CD4-positive, alpha-beta T cell treated with Interleukin-10 for 1 hour (primary cell): ENCODE measurements at regions not wholly inside any gene's neighbourhood (a gene's known extent, or its start where the extent isn't known, plus 50 kb on each side); places are given as distances from the start of the nearest gene placed in this dataset.

Experiments used
- DNase-seq: peaks from one replicate; pipeline ENCODE4 v3.0.0-alpha.2; 2020

DNA sequence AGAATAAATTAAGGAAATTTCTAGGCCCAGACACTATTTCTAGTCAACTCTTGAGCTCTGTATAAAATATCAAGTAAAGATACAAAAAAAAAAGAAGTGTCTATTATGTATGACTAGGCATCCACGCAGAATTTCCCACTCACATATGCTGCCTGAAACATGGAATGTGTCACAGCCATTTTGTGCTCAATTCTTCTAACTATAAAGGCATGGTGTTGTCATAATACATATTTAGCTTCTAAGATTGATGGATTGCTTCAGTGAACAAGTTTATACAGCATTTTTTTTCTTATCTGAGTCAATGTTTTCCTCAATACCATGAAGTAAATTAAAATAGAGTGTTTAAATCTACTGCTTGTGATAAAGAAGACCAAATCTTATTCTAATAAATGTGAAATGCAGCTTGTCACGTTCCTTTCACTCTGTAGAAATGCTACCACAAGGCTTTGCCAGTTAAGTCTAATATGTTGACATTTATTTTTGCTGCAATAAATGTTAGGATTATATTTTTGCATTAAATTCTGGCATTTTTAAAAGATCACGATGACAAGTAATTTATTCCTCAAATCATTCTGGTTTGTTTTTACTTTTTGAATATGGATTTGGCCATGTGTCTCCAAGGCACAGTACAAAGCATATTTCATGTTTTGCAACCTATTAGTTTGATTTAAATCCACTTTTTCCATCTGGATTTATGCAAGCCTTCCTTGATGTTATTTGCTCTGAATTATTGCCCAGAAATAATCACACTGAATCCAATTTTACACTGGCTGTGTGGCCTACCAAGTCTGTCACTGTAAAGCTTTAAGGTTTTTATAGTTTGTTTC lies 1829.0 kb upstream of the PCDH7 start:
- no peak for DNase-seq

DNA sequence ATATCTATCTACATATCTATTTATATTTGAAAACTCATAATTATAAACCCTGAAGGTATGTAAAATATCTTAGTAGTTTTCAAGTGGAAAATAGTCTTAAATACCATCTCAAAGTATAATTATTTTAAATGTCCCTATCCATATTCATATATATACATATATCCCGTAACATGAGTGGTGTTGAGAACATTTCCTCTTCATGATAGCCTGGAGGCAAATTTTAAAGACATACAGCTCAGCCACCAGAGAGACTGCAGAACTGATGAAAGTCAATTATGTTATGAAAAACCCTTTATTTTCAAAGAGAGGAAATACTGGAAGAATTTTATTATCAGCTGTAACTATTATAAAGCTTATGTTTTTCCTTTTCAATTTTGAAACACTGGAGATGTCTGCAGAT lies 1806.7 kb upstream of the PCDH7 start:
- DNase-seq, result no peak

DNA sequence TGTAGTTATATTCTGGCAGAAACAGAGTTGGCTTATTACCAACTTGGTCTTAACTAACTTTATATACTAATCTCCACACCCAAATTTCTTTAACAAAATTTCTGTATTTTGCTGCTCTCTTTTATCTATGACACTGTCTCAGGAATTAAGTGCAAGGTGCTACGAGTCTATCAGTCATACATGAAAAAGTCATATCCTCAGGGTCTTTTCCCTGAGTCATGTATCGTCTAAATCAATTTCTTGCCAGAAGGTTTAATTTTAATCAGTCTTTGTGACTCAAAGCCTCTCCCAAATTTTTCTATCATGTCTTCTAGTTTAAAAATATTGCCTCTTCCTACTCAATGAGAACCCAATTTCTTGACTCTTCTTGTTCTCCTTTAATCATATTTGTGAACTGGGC lies 1803.6 kb upstream of the PCDH7 start:
- DNase-seq, result no peak

- no peak for DNase-seq
Observed at GRCh38 chr4:28918871-28919270, 1801.3 kb upstream of the PCDH7 start.

- no peak for DNase-seq
Observed at GRCh38 chr4:28921886-28922285, 1798.3 kb upstream of the PCDH7 start.

DNA sequence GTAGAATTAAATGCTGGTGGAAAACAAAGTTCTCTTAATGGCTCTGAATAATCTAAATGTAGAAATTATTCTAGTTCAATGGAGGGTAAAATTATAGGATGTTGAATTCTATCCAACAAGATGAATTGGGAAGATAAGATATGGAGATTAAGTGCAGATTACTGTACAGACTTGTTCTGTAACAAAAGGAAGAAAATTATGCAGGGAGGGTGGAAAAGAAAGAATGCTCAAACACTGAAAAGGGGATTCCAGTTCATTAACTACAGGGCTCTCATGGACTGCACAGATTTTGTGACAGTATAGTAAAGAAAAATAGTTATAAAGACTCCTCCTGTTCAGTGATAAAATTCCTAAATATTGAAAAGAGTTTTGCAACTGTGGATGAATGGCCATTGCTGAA lies 1794.0 kb upstream of the PCDH7 start:
- no peak for DNase-seq

DNA sequence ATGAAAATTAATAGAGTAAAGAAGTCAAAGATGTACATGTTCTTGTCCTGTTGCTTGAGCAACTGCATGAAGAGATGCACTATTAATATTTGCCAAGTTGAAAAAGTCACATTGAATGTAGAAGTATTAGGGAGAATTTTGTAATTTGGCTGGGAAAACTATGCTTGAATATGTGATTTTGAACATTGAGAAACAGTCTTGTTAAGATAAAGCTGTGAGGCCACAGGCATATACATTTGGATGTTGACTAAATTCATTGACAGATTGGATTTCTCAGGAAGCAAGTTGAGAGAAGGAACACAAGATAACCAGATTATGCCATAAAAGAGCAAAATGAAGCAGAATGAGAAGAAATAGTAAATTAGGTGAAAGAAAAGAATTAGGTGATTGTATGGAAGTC lies 1777.5 kb upstream of the PCDH7 start:
- no peak for DNase-seq

GRCh38 chr4:28947374-28947773 lies 1772.8 kb upstream of the PCDH7 start:
- no peak for DNase-seq

DNA sequence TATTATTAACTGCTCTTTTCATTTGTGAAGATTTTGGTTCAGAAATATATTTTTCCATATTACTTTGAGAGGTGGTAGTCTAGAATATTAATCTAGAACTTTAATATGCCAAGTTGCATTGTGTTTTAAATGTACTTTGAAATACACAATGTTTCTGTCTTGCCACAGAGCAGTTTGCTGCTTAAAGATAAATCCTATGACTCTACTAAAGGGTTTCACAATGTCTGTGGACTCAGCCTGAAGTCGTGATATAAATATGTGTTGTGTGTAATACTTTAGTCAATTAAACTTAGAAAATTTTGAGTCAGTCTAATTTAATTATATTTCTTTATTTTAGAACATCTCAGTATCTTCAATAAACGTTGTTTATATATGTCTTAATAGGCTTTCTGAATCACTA lies 1771.7 kb upstream of the PCDH7 start:
- DNase-seq, result no peak

DNA sequence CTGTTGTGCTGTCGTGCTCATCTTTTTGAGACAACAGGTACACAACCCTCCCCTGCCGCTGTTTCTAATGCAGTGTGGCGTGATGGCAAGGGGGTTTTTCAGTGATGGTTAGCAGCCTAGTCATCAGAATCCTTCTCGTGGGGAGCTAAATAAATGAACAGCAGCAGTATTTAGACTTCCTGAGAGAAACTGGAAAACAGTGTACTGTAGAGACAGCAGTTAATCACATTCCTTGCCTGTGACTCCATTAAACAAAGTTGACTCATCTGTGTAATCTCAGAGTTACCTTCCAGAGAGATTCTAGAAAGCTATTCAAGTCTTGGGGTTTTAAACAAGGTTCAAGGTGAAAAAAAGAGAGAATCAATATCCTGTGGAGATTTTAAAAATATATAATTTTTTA lies 1753.2 kb upstream of the PCDH7 start:
- no peak for DNase-seq

DNA sequence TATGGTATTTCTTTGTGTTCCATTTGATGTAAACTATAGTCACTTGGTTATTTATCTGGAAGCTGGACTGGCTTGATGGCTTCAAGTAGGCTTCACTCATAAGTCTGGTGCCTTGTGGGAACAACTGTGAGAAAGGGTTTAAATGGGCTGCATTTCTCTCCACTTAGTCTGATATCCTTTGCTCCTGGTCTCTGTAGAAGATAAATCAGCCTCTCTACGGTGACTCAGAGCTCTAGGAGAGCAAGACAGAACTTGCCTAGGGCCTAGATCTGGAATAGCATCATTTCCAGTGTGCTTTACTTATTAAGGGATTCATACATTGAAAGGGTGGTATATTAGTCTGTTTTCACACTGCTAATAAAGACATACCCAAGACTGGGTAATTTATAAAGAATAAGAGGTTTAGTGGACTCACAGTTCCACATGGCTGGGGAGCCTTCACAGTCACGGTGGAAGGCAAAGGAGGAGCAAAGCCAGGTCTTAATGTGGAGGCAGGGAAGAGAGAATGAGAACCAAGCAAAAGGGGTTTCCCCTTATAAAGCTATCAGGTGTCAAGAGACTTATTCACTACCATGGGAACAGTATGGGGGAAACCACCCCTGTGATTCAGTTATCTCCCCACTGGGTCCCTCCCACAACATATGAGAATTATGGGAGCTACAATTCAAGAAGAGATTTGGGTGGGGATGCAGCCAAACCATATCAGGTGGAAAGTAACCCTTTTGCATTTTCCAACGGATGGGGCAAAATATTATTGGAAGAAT lies 1746.4 kb upstream of the PCDH7 start:
- DNase-seq, result no peak

GRCh38 chr4:28976369-28976768 lies 1743.8 kb upstream of the PCDH7 start:
- no peak for DNase-seq

DNA sequence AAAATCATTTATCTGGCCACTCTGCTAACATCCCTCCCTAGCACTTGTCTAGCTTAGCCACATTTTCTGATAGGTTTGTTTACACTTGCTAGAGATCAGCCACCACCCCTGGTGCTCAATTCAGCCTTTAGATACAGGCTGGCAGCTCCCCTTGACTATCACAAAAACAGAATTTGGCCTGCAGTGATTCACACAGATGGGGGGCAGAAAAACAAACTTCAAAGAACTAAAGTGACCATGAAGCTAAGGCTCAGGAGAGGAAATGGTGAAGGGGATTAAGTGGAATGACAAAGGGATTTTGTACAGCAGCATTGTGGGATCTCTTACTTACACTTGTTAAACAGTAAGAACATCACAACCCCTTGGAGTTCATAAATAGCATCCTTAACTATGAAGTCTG lies 1718.0 kb upstream of the PCDH7 start:
- DNase-seq, result no peak

- no peak for DNase-seq
Observed at GRCh38 chr4:29005838-29006237, 1714.3 kb upstream of the PCDH7 start.

DNA sequence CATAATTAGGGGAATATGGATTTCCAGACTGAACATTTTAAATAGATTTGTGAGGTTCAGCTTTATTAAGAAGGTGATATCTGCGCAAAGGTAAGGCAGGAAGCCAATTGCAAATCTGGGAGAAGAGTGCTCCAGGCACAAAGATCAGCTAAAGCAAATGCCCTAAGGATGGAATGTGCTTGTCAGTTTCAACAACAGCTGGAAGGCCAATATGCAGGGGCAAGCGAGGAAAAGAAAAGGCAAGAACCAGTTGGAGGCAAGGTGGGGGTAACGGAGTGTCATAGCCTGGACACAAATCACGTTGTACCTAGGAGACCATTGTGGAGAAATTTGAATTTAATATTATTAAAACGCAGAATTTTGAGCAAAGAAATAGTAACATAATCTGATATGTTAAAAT lies 1710.3 kb upstream of the PCDH7 start:
- DNase-seq, result no peak

- no peak for DNase-seq
Observed at GRCh38 chr4:29013341-29013740, 1706.8 kb upstream of the PCDH7 start.

DNA sequence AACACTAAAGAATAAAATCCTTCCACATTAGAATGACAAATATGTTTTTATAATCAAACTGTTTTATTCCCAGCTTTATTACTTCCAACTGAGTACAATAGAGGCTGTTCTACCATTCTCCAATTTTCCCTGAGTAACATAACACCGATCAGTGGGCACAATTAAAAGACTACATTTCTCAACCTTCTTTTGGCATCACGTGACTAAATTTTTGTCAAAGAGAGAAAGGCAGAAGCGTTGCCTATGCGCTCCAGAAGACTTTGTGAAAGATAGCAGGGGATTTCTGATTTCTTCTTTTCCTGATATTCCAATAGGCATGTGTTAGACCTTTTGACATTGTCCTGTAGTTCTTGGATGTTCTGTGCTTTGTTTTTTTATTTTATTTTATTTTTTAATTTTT lies 1705.6 kb upstream of the PCDH7 start:
- no peak for DNase-seq

GRCh38 chr4:29033703-29034102 lies 1686.5 kb upstream of the PCDH7 start:
- DNase-seq, result no peak

DNA sequence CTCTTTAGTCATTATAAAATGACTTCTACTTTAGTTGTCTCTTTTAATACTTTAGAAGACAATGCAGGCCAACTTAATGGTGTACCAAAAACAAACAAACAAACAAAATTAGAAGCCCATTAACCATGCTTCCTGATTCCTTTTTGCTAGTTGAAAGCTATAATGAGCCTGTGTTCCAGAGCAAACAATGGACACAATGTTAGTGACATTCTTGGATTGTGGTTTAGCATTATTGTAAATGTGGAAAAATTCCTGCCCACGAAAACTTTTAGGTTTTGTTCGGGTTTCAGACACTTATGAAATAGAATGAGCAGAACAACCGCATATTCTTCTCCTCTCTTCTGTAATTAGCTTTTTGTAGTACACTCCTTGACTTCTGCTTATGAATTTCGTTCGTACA lies 1682.7 kb upstream of the PCDH7 start:
- DNase-seq, result no peak

GRCh38 chr4:29043411-29043810 lies 1676.8 kb upstream of the PCDH7 start:
- no peak for DNase-seq

DNA sequence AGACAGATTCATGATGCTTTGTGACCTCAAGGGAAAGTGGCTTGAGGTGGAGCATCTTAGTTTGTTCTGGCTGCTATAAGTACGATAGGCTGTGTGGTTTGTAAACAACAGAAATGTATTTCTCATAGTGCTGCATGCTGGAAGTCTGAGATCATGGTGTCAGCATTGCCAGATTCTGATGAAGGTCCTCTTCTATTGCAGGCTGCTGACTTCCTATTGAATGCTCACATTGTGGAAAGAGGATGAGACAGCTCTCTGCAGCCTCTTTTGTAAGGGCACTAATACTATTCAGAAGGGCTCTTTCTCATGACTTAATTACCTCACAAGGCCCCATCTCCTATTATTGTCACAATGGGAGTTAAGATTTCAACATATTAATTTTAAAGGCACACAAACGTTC lies 1674.0 kb upstream of the PCDH7 start:
- no peak for DNase-seq

DNA sequence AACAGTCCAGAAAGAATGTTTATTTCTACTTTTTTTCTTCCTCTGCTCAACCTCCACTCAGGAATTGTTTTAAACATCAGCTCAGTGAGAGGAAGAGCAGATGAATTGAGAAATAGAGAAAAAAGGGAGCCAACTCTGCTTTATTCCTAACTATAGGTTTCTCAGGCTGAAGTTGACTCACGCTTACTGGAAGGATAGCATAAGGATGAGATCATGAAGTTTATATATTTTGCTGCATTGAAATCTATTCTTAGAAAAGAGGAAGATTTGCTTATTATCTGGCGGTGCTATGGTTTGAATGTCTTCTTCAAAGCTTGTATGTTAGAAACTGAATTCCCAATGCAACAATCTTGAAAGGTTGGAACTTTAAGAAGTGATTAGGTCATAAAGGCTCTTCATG lies 1673.4 kb upstream of the PCDH7 start:
- DNase-seq, result no peak

DNA sequence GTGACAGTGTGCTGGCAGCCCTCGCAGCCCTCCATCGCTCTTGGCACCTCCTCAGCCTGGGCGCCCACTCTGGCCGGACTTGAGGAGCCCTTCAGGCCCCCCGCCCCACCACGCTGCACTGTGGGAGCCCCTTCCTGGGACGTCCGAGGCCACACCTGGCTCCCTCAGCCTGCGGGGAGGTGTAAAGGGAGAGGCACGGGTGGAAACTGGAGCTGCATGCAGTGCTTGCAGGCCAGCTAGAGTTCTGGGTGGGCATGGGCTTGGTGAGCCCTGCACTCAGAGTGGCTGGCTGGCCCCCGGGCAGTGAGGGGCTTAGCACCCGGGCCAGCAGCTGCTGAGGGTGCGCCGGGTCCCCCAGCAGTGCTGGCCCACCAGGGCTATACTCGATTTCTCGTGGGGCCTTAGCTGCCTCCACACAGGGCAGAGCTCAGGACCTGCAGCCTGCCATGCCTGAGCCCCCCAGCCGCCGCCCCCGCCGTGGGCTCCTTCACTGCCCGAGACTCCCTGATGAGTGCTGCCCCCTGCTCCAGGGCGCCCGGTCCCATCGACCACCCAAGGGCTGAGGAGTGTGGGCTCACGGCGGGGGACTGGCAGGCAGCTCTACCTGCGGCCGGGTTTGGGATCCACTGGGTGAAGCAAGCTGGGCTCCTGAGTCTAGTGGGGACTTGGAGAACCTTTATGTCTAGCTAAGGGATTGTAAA lies 1672.7 kb upstream of the PCDH7 start:
- DNase-seq, result no peak

- DNase-seq, result no peak
Observed at GRCh38 chr4:29051381-29051965, 1668.7 kb upstream of the PCDH7 start.
